SK-N-MC (cell line): ENCODE measurements at regions not wholly inside any gene's neighbourhood (a gene's known extent, or its start where the extent isn't known, plus 50 kb on each side); places are given as distances from the start of the nearest gene placed in this dataset.

Source experiments
- EZH2 ChIP-seq: fragments of 200-600 bp; sonication (generic); IDR thresholded peaks from one replicate; pipeline ENCODE4 v1.6.1; 2017; ENCODE audit warnings: antibody characterized with exemption
- POLR2AphosphoS5 ChIP-seq: IDR thresholded peaks from 2 replicates; pipeline ENCODE4 v1.6.1; 2012; ENCODE audit warnings: mild to moderate bottlenecking, low read depth, low read length, borderline replicate concordance

DNA sequence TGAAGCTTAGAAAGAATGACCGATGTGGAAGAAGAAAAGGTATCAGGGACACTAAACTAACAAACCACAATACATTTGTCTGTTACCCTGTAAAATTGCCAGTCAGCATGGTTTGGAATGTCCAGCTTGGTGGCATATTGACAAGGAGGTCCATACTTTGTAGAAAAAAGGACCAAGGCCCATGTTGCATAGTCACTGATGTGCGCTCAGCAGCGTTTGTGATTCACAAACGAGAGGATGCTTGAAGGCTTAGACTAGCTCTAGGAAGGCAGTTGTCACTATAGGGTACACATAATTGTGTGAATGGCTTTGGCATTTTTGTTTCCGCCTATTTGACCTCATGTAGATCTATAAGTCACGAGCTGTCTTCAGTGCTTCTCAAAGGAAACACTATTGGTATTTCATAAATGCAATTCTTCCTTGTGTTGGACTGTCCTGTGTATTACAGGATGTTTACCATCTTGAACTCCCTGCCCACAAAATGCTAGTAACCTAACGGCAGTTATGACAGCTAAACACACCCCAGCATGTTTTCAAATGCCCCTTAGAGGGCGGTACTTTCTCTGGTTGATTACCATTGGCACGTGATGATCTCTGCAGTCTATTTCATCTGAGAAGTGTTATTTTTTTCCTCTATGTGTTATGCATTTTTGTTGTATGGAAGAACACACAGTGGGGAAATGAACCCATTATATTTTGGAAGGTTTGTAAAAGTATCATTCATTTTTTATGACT, 304.2 kb downstream of the CYRIA start:
- TF ChIP-seq EZH2 (no peak), POLR2AphosphoS5 (no peak)
